Cardiac muscle cell (in vitro differentiated cells and primary cell): ENCODE measurements at regions not wholly inside any gene's neighbourhood (a gene's known extent, or its start where the extent isn't known, plus 50 kb on each side); places are given as distances from the start of the nearest gene placed in this dataset.
A peak's percentile ranks its signal among the peaks of the same experiment; 100 is the strongest.

Source experiments
- DNase-seq, 2 donors: peaks; one replicate each; pipeline versions ENCODE4 v3.0.0 to v3.0.0-alpha.2; 2010 to 2017; ENCODE audit warnings: low read depth in 1 of 2, low spot score in 1 of 2
- H3K27ac ChIP-seq: fragments of 200-600 bp; sonication (generic); 2 replicates; pipeline ENCODE4 v1.5.1; 2016
- H3K27me3 ChIP-seq: fragments of 200-600 bp; sonication (generic); 2 replicates; pipeline ENCODE4 v1.6.0; 2016; ENCODE audit warnings: control low read depth
- H3K36me3 ChIP-seq: fragments of 200-600 bp; sonication (generic); 2 replicates; pipeline ENCODE4 v1.5.1; 2016; ENCODE audit warnings: control low read depth
- H3K4me1 ChIP-seq: fragments of 200-600 bp; sonication (generic); 2 replicates; pipeline ENCODE4 v1.8.1; 2017; ENCODE audit warnings: low read depth, mild to moderate bottlenecking, mixed run types
- H3K4me3 ChIP-seq: fragments of 200-600 bp; sonication (generic); 2 replicates; pipeline ENCODE4 v1.5.1; 2016; ENCODE audit warnings: mild to moderate bottlenecking
- H3K9me3 ChIP-seq: fragments of 200-600 bp; sonication (generic); 2 replicates; pipeline ENCODE4 v1.5.1; 2017; ENCODE audit warnings: low read depth, mild to moderate bottlenecking, control low read depth
- TF ChIP-seq, protein P1 (sequence below): IDR thresholded peaks from 2 replicates; pipeline ENCODE4 v1.5.1; 2012; ENCODE audit warnings: low read depth, mild to moderate bottlenecking, low read length

DNA sequence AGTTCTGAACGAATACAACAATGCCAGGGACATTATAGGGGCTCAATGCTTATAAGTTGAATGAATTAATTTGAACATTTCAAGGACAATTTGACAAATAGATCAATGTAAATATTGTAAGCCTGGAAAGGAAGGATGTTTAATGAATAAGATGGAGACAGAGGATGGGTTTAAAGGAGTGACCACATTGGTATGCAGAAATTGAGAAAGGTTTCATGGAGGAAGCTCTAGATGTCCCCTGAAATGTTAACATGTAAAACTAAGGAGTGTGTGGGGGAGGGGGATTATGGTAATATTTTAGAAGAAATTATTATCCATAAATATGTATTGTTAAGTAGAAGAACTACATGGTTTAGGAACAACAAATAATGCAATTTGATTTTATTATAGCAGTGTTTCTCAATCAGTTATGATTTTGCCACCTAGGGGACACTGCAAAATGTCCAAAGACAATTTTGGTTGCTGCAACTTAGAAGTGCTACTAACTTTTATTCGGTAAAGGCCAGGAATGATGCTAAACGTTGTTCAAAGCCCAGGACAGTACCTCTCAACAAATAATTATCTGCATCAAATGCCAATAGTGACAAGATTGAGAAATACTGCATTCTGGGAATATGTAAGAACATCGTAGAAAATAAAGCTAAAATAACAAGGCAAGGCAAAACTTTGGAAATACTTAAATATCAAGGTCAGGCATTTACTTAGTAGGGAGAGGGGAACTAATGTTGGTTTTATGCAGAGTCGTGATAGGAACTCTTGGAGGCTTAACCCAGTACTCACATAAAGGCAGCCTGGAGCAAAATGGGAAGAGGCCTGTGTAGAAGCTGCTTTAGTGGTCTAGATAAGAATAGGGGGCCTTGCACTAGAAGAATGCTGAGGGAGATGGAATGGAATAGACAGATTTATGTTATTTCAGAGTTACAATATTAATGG lies 686.9 kb upstream of the CITED2 start:
- no peaks in the 10 kb centered on the region for H3K36me3 ChIP-seq
- peaks cover 15% of the 10 kb centered on the region for H3K4me1 ChIP-seq
- H3K9me3 ChIP-seq: no peaks in the 10 kb centered on the region
- H3K4me3 ChIP-seq: no peak overlapping the region
- H3K27me3 ChIP-seq: no peaks in the 10 kb centered on the region
- TF ChIP-seq, protein P1, sequence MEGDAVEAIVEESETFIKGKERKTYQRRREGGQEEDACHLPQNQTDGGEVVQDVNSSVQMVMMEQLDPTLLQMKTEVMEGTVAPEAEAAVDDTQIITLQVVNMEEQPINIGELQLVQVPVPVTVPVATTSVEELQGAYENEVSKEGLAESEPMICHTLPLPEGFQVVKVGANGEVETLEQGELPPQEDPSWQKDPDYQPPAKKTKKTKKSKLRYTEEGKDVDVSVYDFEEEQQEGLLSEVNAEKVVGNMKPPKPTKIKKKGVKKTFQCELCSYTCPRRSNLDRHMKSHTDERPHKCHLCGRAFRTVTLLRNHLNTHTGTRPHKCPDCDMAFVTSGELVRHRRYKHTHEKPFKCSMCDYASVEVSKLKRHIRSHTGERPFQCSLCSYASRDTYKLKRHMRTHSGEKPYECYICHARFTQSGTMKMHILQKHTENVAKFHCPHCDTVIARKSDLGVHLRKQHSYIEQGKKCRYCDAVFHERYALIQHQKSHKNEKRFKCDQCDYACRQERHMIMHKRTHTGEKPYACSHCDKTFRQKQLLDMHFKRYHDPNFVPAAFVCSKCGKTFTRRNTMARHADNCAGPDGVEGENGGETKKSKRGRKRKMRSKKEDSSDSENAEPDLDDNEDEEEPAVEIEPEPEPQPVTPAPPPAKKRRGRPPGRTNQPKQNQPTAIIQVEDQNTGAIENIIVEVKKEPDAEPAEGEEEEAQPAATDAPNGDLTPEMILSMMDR: no peak
- H3K27ac ChIP-seq: no peak overlapping the region
- DNase-seq: no peak

DNA sequence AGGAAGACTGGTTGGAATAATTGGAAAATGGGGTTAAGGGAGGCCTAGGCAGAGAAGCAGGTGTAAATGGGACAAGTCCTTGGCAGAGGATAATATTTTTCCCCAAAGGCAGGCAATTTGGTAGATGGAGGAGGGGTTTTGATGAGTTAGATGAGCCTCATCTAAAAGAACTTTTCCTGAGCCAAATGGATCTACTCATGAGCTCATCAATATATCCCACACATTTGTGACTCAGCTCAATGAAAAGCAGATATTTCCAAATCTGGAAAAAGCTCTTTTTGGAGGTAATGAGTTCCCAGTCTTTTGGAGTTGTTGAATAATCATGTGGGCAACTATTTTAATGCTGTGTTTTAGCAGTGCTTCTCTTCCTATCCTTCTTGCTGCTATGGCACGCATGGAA lies 685.5 kb upstream of the CITED2 start:
- H3K27ac ChIP-seq: no peak overlapping the region
- no peaks in the 10 kb centered on the region for H3K36me3 ChIP-seq
- H3K4me3 ChIP-seq: no peak overlapping the region
- no peak for DNase-seq
- TF ChIP-seq, protein P1: no peak
- peaks cover 15% of the 10 kb centered on the region for H3K4me1 ChIP-seq
- H3K9me3 ChIP-seq: no peaks in the 10 kb centered on the region
- no peaks in the 10 kb centered on the region for H3K27me3 ChIP-seq

DNA sequence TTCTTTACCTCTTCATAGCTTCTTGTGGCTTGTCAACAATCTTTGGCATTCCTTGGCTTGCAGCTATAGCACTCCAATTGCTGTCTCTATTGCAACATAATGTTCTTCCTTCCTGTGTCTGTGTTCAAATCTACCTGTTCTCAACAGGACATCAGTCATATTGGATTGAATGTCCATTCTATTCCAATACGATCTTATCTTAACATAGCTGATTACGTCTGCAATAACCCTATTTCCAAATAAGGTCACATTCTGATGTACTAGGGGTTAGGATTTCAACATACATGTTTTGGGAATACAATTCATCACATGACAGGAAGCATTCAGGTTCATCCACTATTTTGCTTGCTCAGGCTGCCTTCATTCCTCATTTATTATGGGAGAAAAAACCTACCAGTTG lies 684.4 kb upstream of the CITED2 start:
- H3K27ac ChIP-seq: no peak overlapping the region
- H3K4me1 ChIP-seq: peaks cover 15% of the 10 kb centered on the region
- TF ChIP-seq, protein P1: no peak
- no peaks in the 10 kb centered on the region for H3K9me3 ChIP-seq
- no peak overlapping the region for H3K4me3 ChIP-seq
- no peaks in the 10 kb centered on the region for H3K27me3 ChIP-seq
- H3K36me3 ChIP-seq: no peaks in the 10 kb centered on the region
- no peak for DNase-seq

DNA sequence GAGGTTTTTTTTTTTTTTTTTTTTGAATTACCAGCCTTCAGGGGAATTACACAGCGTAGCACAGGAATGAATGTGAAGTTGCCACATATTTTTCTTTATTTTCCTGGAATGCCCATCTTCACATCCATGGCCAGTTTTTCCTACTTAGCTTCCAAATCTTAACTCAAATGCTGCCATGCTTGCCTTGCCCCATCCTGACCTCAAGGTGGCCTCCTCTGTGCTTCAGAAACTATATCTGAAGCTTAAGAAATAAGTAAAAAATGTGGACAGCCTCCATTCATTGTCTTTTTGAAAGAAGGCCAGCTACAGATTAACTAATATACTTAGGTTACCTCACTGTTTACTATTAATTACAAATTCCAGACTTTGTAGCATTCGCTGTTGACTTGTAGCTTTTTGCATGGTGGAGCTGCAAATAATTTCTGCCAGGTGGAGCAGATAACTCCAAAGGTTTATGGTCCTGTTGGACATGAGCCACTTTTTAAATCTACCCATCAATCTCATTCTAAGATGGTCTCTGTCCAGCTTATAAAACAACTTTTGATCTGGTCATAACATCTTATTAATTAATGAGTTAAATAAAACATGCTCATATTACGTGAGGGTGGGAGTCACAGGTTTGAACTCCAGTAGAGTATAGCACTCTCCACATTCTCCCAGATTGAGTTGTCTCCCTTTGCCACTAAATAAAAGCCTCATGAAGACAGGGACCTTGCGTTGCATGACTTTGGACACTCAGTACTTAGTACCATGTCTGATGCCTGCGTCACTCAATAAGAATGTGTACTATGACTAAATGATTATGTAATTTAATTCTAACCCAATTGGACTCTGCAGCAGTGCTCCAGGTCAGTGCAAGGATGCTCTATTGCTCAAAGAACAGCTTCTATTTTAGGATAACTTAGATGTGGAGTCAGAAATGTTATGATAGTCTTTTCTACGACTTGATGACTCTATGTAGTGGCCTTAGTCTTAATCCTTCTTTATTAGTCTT lies 678.6 kb upstream of the CITED2 start:
- TF ChIP-seq, protein P1: peak; percentile 51
- DNase-seq: peak; percentile 26 to 61
- no peaks in the 10 kb centered on the region for H3K9me3 ChIP-seq
- H3K4me3 ChIP-seq: no peak overlapping the region
- peaks cover 11% of the 10 kb centered on the region for H3K4me1 ChIP-seq
- H3K27ac ChIP-seq: no peak overlapping the region
- H3K36me3 ChIP-seq: no peaks in the 10 kb centered on the region
- H3K27me3 ChIP-seq: no peaks in the 10 kb centered on the region
